ENCODE measurements at regions not wholly inside any gene's neighbourhood (a gene's known extent, or its start where the extent isn't known, plus 50 kb on each side); places are given as distances from the start of the nearest gene placed in this dataset.

- no peak for TF ChIP-seq ISL1 (CRISPR knock-in tag; IDR thresholded peaks at IDR 0.05)
- TF ChIP-seq POU6F1 (CRISPR knock-in tag; IDR thresholded peaks at IDR 0.05; ENCODE audit: borderline replicate concordance, low read depth) = no peak
- no peak for TF ChIP-seq PATZ1 (CRISPR knock-in tag; IDR thresholded peaks at IDR 0.05; ENCODE audit: borderline replicate concordance)
- TF ChIP-seq CSDC2 (CRISPR knock-in tag; IDR thresholded peaks at IDR 0.05) = no peak
- TF ChIP-seq GLIS3 (CRISPR knock-in tag; IDR thresholded peaks at IDR 0.05) = no peak
- no peak for TF ChIP-seq ZFP3 (CRISPR knock-in tag; IDR thresholded peaks at IDR 0.05)
- TF ChIP-seq ZNF8 (CRISPR knock-in tag; IDR thresholded peaks at IDR 0.05) = no peak
- no peak for TF ChIP-seq ZFP30 (CRISPR knock-in tag; IDR thresholded peaks at IDR 0.05)
- TF ChIP-seq TCF4 (CRISPR knock-in tag; IDR thresholded peaks at IDR 0.05; ENCODE audit: borderline replicate concordance) = no peak
- TF ChIP-seq TSHZ2 (CRISPR knock-in tag; IDR thresholded peaks at IDR 0.05) = no peak
- TF ChIP-seq RARB (CRISPR knock-in tag; IDR thresholded peaks at IDR 0.05) = no peak
- no peak for TF ChIP-seq BACH2 (CRISPR knock-in tag; IDR thresholded peaks at IDR 0.05; ENCODE audit: borderline replicate concordance)
These were observed 264.8 kb upstream of the IGFBP7 start for GRCh38 chr4:57374866-57375595.

Measured in SK-N-SH treated with all-trans-retinoic acid at 6 μM for 48 hours (cell line).